GM12878 (cell line): ENCODE measurements at regions not wholly inside any gene's neighbourhood (a gene's known extent, or its start where the extent isn't known, plus 50 kb on each side); places are given as distances from the start of the nearest gene placed in this dataset.

Experiments
- ATAC-seq: fragments of 200-7000 bp; cut with Tn5 transposase; 3 replicates; pipeline ENCODE4 v1.9.1; 2020; ENCODE audit warnings: mild to moderate bottlenecking, moderate library complexity
- BruUV-seq: library from RNA; stranded (reverse); fragments of 400-500 nt; replicated peaks from 2 replicates; lab custom pipeline; 2021; lab: Mats Ljungman, UMichigan
- CTCF ChIA-PET: fragments of 300-600 bp; sonication (Branson Sonifier 250); formaldehyde crosslinking; extraction: SDS; loops from one replicate; lab custom pipeline; 2021; ENCODE audit warnings: inconsistent platforms; lab: Yijun Ruan, JAX
- POLR2A ChIA-PET: fragments of 350-600 bp; formaldehyde crosslinking; extraction: SDS; loops from one replicate; lab custom pipeline; 2021; ENCODE audit warnings: inconsistent platforms; lab: Charles Lee
- RAD21 ChIA-PET: fragments of 300-600 bp; sonication (Branson Sonifier 250); formaldehyde crosslinking; loops from one replicate; lab custom pipeline; 2023; ENCODE audit warnings: antibody characterized with exemption; ENCODE audit not compliant: unreplicated experiment; lab: Charles Lee
- SMC1A ChIA-PET: fragments of 300-600 bp; sonication (Branson Sonifier 250); formaldehyde crosslinking; loops from one replicate; lab custom pipeline; 2023; ENCODE audit not compliant: unreplicated experiment, uncharacterized antibody; lab: Charles Lee
- DNase-seq: peaks from one replicate; pipeline ENCODE4 v3.0.0-alpha.2; 2011; ENCODE audit warnings: low read depth, low spot score
- FAIRE-seq: peaks from 3 replicates; lab custom pipeline; 2011; peaks lifted over from hg19 to GRCh38; lab: Jason Lieb, UNC
- H2AFZ ChIP-seq: 2 replicates; pipeline ENCODE4 v1.6.0; 2011; ENCODE audit warnings: low read depth, low read length, control low read depth; ENCODE audit not compliant: control insufficient read depth
- H3K27ac ChIP-seq: 2 replicates; pipeline ENCODE4 v1.5.1; 2011; ENCODE audit warnings: control low read depth; ENCODE audit not compliant: control insufficient read depth, insufficient read depth
- H3K27me3 ChIP-seq, 2 experiments: replicated peaks in 1 of 2; 2 replicates each; pipeline versions ENCODE4 v1.6.0 to v1.6.1; 2011; ENCODE audit warnings: low read length in 1 of 2; ENCODE audit not compliant: control insufficient read depth in 2 of 2, insufficient read depth in 2 of 2
- H3K36me3 ChIP-seq, 2 experiments: 2 replicates each; pipeline ENCODE4 v1.5.1; 2011; ENCODE audit warnings: low read length in 1 of 2; ENCODE audit not compliant: control insufficient read depth in 2 of 2, insufficient read depth in 2 of 2
- H3K4me1 ChIP-seq: 2 replicates; pipeline ENCODE4 v1.6.1; 2011; ENCODE audit warnings: mild to moderate bottlenecking, low read length, moderate library complexity, mixed read lengths; ENCODE audit not compliant: control insufficient read depth, insufficient read depth
- H3K4me2 ChIP-seq: 2 replicates; pipeline ENCODE4 v1.6.0; 2011; ENCODE audit warnings: control low read depth; ENCODE audit not compliant: control insufficient read depth, insufficient read depth
- H3K4me3 ChIP-seq: fragments of 200-600 bp; sonication (generic); 2 replicates; pipeline ENCODE4 v1.5.1; 2016
- H3K79me2 ChIP-seq: 2 replicates; pipeline ENCODE4 v1.6.0; 2011; ENCODE audit warnings: low read length; ENCODE audit not compliant: control insufficient read depth, insufficient read depth
- H3K9ac ChIP-seq: 2 replicates; pipeline ENCODE4 v1.8.0; 2011; ENCODE audit warnings: low read length, control low read depth, mixed read lengths; ENCODE audit not compliant: control insufficient read depth, insufficient read depth
- H3K9me3 ChIP-seq: replicated peaks from 3 replicates; pipeline ENCODE4 v1.5.1; 2011; ENCODE audit warnings: mild to moderate bottlenecking, low read length; ENCODE audit not compliant: control insufficient read depth, insufficient read depth
- H4K20me1 ChIP-seq: 2 replicates; pipeline ENCODE4 v1.6.0; 2011; ENCODE audit not compliant: control insufficient read depth, insufficient read depth
- BRCA1 ChIP-seq: IDR thresholded peaks from 2 replicates; pipeline ENCODE4 v1.6.1; 2011; ENCODE audit warnings: low read depth, low read length, improper control_type of control experiment
- EGR1 ChIP-seq, 2 experiments: IDR thresholded peaks; 1 replicate in 1 of 2; 2 replicates in 1 of 2; pipeline ENCODE4 v1.6.1; 2011 to 2012; ENCODE audit warnings: low read depth in 2 of 2, low read length in 2 of 2, borderline replicate concordance in 1 of 2, mild to moderate bottlenecking in 1 of 2, moderate library complexity in 1 of 2
- FOXK2 ChIP-seq: fragments of 450-650 bp; IDR thresholded peaks from 2 replicates; pipeline ENCODE4 v1.6.1; 2017; ENCODE audit warnings: mild to moderate bottlenecking, moderate library complexity
- GABPA ChIP-seq: IDR thresholded peaks from 2 replicates; pipeline ENCODE4 v1.6.1; 2014; ENCODE audit warnings: antibody characterized with exemption, low read depth, mild to moderate bottlenecking, inconsistent platforms
- MXI1 ChIP-seq: fragments of 150-350 bp; IDR thresholded peaks from 2 replicates; pipeline ENCODE4 v1.6.1; 2011; ENCODE audit warnings: low read depth, mild to moderate bottlenecking, inconsistent platforms, low read length, improper control_type of control experiment
- SRF ChIP-seq, 2 experiments: IDR thresholded peaks; 2 replicates each; pipeline ENCODE4 v1.6.1; 2011; ENCODE audit warnings: low read depth in 2 of 2, low read length in 2 of 2, mild to moderate bottlenecking in 1 of 2, moderate library complexity in 1 of 2
- STAT1 ChIP-seq: fragments of 450-650 bp; conservative IDR thresholded peaks from 2 replicates; pipeline ENCODE4 v1.6.1; 2014; ENCODE audit warnings: antibody characterized with exemption, mild to moderate bottlenecking
- TBL1XR1 ChIP-seq: IDR thresholded peaks from 2 replicates; pipeline ENCODE4 v1.6.1; 2012; ENCODE audit warnings: low read depth, low read length, improper control_type of control experiment
- WGBS: methylation state at CpG from one replicate; pipeline ENCODE4 v1.1.6; 2016; ENCODE audit warnings: low lambda C conversion rate; ENCODE audit not compliant: insufficient replicate concordance, insufficient coverage; ENCODE audit errors: missing lambda C conversion rate; 5-methylcytosine and 5-hydroxymethylcytosine counted together
- in situ Hi-C: fragments of 300-500 bp; cut with MboI; formaldehyde crosslinking; loops from 9 replicates; pipeline ENCODE4 v1.14.3; 2018; ENCODE audit warnings: mixed read lengths
- intact Hi-C: fragments of 100-400 bp; cut with micrococcal nuclease; formaldehyde crosslinking; loops from one replicate; pipeline ENCODE4 v1.14.2; 2022; ENCODE audit not compliant: unreplicated experiment
- TF ChIP-seq, protein P1 (sequence below): IDR thresholded peaks from 2 replicates; pipeline ENCODE4 v1.6.1; 2012; ENCODE audit warnings: low read depth, low read length, improper control_type of control experiment
- TF ChIP-seq, protein P2 (sequence below): fragments of 450-650 bp; IDR thresholded peaks from 2 replicates; pipeline ENCODE4 v1.6.1; 2017; ENCODE audit warnings: mild to moderate bottlenecking, low read depth, inconsistent platforms; ENCODE audit not compliant: poor library complexity, severe bottlenecking
- TF ChIP-seq, protein P3 (sequence below): fragments of 450-650 bp; IDR thresholded peaks from 2 replicates; pipeline ENCODE4 v1.6.1; 2017; ENCODE audit warnings: low read depth, mild to moderate bottlenecking, moderate library complexity
- TF ChIP-seq, protein P4 (sequence below): IDR thresholded peaks from 2 replicates; pipeline ENCODE4 v1.6.1; 2011; ENCODE audit warnings: mild to moderate bottlenecking, low read depth, low read length, moderate library complexity; ENCODE audit not compliant: insufficient replicate concordance
- TF ChIP-seq, protein P5 (sequence below): IDR thresholded peaks from 2 replicates; pipeline ENCODE4 v1.6.1; 2012; ENCODE audit warnings: improper control_type of control experiment, low read depth, low read length; ENCODE audit not compliant: insufficient replicate concordance

DNA sequence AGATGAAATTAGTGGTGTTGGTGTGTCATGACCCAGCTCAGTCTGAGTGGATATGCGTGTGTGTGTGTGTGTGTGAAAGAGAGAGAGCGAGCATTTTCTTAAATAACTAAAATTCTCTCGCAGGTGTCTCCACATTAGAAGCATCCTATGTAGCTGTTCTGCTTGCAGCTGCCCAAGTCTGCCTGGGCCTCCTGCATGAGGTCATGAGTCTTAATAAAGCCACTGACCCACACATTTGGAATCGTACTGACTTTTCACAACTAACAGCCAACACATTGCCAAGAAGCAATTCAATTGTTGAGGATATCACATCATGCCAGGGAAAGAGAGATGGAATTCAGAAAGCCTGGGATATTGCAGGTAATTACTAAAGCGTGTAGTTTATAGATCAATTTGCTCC lies 238.2 kb upstream of the AJAP1 start:
- Histone ChIP-seq H3K4me3 (no peak overlapping the region), H3K36me3 (no peaks in the 10 kb centered on the region), H2AFZ (no peak overlapping the region), H3K9me3 (no peaks in the 10 kb centered on the region; the same call in 2 of the 3 replicates), H3K27ac (no peak overlapping the region), H3K27me3 (no peaks in the 10 kb centered on the region), H3K4me1 (no peaks in the 10 kb centered on the region), H3K79me2 (no peaks in the 10 kb centered on the region), H3K4me2 (no peak overlapping the region), H3K9ac (no peak overlapping the region), H4K20me1 (no peaks in the 10 kb centered on the region)
- no peak for FAIRE-seq
- no peak for DNase-seq
- ChIA-PET RAD21 (no interaction called here), SMC1A (no interaction called here), POLR2A (no interaction called here), CTCF (no interaction called here)
- ATAC-seq: no peak
- BruUV-seq: no TSS peak
- WGBS: 8% methylated on average over 5 of the region's 5 CpGs
- intact Hi-C loops (no loop called here), in situ Hi-C loops (no loop called here)
- TF ChIP-seq EGR1 (IDR thresholded peaks at IDR 0.05; ENCODE audit: borderline replicate concordance in 1 of 2, low read depth in 2 of 2, low read length in 2 of 2): no peak
- TF ChIP-seq, protein P1, sequence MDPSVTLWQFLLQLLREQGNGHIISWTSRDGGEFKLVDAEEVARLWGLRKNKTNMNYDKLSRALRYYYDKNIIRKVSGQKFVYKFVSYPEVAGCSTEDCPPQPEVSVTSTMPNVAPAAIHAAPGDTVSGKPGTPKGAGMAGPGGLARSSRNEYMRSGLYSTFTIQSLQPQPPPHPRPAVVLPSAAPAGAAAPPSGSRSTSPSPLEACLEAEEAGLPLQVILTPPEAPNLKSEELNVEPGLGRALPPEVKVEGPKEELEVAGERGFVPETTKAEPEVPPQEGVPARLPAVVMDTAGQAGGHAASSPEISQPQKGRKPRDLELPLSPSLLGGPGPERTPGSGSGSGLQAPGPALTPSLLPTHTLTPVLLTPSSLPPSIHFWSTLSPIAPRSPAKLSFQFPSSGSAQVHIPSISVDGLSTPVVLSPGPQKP: no peak
- no peak for TF ChIP-seq FOXK2
- no peak for TF ChIP-seq GABPA
- TF ChIP-seq STAT1: no peak
- TF ChIP-seq, protein P2, sequence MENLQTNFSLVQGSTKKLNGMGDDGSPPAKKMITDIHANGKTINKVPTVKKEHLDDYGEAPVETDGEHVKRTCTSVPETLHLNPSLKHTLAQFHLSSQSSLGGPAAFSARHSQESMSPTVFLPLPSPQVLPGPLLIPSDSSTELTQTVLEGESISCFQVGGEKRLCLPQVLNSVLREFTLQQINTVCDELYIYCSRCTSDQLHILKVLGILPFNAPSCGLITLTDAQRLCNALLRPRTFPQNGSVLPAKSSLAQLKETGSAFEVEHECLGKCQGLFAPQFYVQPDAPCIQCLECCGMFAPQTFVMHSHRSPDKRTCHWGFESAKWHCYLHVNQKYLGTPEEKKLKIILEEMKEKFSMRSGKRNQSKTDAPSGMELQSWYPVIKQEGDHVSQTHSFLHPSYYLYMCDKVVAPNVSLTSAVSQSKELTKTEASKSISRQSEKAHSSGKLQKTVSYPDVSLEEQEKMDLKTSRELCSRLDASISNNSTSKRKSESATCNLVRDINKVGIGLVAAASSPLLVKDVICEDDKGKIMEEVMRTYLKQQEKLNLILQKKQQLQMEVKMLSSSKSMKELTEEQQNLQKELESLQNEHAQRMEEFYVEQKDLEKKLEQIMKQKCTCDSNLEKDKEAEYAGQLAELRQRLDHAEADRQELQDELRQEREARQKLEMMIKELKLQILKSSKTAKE: no peak
- TF ChIP-seq, protein P3, sequence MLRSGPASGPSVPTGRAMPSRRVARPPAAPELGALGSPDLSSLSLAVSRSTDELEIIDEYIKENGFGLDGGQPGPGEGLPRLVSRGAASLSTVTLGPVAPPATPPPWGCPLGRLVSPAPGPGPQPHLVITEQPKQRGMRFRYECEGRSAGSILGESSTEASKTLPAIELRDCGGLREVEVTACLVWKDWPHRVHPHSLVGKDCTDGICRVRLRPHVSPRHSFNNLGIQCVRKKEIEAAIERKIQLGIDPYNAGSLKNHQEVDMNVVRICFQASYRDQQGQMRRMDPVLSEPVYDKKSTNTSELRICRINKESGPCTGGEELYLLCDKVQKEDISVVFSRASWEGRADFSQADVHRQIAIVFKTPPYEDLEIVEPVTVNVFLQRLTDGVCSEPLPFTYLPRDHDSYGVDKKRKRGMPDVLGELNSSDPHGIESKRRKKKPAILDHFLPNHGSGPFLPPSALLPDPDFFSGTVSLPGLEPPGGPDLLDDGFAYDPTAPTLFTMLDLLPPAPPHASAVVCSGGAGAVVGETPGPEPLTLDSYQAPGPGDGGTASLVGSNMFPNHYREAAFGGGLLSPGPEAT: no peak
- no peak for TF ChIP-seq MXI1
- TF ChIP-seq, protein P4, sequence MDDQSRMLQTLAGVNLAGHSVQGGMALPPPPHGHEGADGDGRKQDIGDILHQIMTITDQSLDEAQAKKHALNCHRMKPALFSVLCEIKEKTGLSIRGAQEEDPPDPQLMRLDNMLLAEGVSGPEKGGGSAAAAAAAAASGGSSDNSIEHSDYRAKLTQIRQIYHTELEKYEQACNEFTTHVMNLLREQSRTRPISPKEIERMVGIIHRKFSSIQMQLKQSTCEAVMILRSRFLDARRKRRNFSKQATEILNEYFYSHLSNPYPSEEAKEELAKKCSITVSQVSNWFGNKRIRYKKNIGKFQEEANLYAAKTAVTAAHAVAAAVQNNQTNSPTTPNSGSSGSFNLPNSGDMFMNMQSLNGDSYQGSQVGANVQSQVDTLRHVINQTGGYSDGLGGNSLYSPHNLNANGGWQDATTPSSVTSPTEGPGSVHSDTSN: no peak
- TF ChIP-seq SRF (IDR thresholded peaks at IDR 0.05; ENCODE audit: low read depth in 2 of 2, low read length in 2 of 2): no peak
- TF ChIP-seq, protein P5, sequence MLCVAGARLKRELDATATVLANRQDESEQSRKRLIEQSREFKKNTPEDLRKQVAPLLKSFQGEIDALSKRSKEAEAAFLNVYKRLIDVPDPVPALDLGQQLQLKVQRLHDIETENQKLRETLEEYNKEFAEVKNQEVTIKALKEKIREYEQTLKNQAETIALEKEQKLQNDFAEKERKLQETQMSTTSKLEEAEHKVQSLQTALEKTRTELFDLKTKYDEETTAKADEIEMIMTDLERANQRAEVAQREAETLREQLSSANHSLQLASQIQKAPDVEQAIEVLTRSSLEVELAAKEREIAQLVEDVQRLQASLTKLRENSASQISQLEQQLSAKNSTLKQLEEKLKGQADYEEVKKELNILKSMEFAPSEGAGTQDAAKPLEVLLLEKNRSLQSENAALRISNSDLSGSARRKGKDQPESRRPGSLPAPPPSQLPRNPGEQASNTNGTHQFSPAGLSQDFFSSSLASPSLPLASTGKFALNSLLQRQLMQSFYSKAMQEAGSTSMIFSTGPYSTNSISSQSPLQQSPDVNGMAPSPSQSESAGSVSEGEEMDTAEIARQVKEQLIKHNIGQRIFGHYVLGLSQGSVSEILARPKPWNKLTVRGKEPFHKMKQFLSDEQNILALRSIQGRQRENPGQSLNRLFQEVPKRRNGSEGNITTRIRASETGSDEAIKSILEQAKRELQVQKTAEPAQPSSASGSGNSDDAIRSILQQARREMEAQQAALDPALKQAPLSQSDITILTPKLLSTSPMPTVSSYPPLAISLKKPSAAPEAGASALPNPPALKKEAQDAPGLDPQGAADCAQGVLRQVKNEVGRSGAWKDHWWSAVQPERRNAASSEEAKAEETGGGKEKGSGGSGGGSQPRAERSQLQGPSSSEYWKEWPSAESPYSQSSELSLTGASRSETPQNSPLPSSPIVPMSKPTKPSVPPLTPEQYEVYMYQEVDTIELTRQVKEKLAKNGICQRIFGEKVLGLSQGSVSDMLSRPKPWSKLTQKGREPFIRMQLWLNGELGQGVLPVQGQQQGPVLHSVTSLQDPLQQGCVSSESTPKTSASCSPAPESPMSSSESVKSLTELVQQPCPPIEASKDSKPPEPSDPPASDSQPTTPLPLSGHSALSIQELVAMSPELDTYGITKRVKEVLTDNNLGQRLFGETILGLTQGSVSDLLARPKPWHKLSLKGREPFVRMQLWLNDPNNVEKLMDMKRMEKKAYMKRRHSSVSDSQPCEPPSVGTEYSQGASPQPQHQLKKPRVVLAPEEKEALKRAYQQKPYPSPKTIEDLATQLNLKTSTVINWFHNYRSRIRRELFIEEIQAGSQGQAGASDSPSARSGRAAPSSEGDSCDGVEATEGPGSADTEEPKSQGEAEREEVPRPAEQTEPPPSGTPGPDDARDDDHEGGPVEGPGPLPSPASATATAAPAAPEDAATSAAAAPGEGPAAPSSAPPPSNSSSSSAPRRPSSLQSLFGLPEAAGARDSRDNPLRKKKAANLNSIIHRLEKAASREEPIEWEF: no peak
- TF ChIP-seq TBL1XR1: no peak
- no peak for TF ChIP-seq BRCA1
